A673 (cell line): ENCODE measurements at regions not wholly inside any gene's neighbourhood (a gene's known extent, or its start where the extent isn't known, plus 50 kb on each side); places are given as distances from the start of the nearest gene placed in this dataset.

Experiments
- EZH2 ChIP-seq: fragments of 200-600 bp; sonication (generic); IDR thresholded peaks from 2 replicates; pipeline ENCODE4 v1.6.1; 2017; ENCODE audit warnings: borderline replicate concordance, low read depth, mild to moderate bottlenecking, mixed read lengths, antibody characterized with exemption, low read length; ENCODE audit not compliant: poor library complexity, severe bottlenecking
- TF ChIP-seq, protein P1 (sequence below): fragments of 300-800, 200-600 bp; sonication (generic); conservative IDR thresholded peaks from 2 replicates; pipeline ENCODE4 v1.5.1; 2017; ENCODE audit warnings: low read depth, mild to moderate bottlenecking, antibody characterized with exemption, low read length, moderate library complexity, mixed read lengths

DNA sequence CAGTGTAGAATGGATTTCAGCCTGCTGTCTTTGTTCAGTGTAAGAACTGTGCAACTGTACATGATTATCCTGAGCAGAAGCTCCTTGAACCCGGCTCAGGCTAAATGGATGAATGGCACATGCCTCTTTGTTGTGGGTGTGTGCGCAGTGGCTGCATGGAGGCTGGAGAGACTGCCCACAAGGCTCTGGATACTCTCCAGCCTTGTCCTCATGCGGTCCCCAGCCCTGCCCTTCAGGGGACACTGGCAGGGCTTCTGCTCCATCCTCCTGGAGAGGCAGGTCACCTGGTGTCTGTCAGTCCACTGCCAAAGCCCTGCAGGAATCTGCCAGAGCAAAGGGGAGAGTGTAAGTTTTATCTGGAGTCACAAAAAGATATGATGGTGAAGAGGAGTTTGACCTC is 241.7 kb upstream of the EXOC2 start:
- TF ChIP-seq, protein P1, sequence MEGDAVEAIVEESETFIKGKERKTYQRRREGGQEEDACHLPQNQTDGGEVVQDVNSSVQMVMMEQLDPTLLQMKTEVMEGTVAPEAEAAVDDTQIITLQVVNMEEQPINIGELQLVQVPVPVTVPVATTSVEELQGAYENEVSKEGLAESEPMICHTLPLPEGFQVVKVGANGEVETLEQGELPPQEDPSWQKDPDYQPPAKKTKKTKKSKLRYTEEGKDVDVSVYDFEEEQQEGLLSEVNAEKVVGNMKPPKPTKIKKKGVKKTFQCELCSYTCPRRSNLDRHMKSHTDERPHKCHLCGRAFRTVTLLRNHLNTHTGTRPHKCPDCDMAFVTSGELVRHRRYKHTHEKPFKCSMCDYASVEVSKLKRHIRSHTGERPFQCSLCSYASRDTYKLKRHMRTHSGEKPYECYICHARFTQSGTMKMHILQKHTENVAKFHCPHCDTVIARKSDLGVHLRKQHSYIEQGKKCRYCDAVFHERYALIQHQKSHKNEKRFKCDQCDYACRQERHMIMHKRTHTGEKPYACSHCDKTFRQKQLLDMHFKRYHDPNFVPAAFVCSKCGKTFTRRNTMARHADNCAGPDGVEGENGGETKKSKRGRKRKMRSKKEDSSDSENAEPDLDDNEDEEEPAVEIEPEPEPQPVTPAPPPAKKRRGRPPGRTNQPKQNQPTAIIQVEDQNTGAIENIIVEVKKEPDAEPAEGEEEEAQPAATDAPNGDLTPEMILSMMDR, result no peak
- no peak for TF ChIP-seq EZH2
